HEK293 (cell line): ENCODE measurements at regions not wholly inside any gene's neighbourhood (a gene's known extent, or its start where the extent isn't known, plus 50 kb on each side); places are given as distances from the start of the nearest gene placed in this dataset.

ENCODE experiments used
- HOXC10 ChIP-seq: sonication (generic); formaldehyde crosslinking; IDR thresholded peaks from 2 replicates; pipeline ENCODE4 v1.8.1; 2023; ENCODE audit warnings: mild to moderate bottlenecking, missing genetic modification reagents
- ZNF10 ChIP-seq: fragments of 450-650 bp; formaldehyde crosslinking; IDR thresholded peaks from 2 replicates; pipeline ENCODE4 v1.5.1; 2017; ENCODE audit warnings: missing biosample characterization, missing genetic modification characterization
- ZNF121 ChIP-seq: fragments of 450-650 bp; formaldehyde crosslinking; IDR thresholded peaks from 2 replicates; pipeline ENCODE4 v1.5.1; 2016; ENCODE audit warnings: missing biosample characterization, missing genetic modification characterization
- ZNF221 ChIP-seq: fragments of 450-650 bp; formaldehyde crosslinking; IDR thresholded peaks from 2 replicates; pipeline ENCODE4 v1.5.1; 2017; ENCODE audit warnings: missing biosample characterization, missing genetic modification characterization, borderline replicate concordance
- ZNF311 ChIP-seq: fragments of 450-650 bp; formaldehyde crosslinking; IDR thresholded peaks from 2 replicates; pipeline ENCODE4 v1.5.1; 2017; ENCODE audit warnings: missing biosample characterization, missing genetic modification characterization, borderline replicate concordance
- ZNF324 ChIP-seq: fragments of 450-650 bp; formaldehyde crosslinking; IDR thresholded peaks from 2 replicates; pipeline ENCODE4 v1.5.1; 2016; ENCODE audit warnings: missing biosample characterization, missing genetic modification characterization
- ZNF354C ChIP-seq: fragments of 450-650 bp; formaldehyde crosslinking; IDR thresholded peaks from 2 replicates; pipeline ENCODE4 v1.5.1; 2016; ENCODE audit warnings: missing biosample characterization, missing genetic modification characterization, low read depth, borderline replicate concordance
- TF ChIP-seq, protein P1 (sequence below): fragments of 450-650 bp; formaldehyde crosslinking; IDR thresholded peaks from 2 replicates; pipeline ENCODE4 v1.5.1; 2016; ENCODE audit warnings: missing biosample characterization, missing genetic modification characterization
- TF ChIP-seq, protein P2 (sequence below): fragments of 450-650 bp; formaldehyde crosslinking; IDR thresholded peaks from 2 replicates; pipeline ENCODE4 v1.5.1; 2016; ENCODE audit warnings: missing biosample characterization, missing genetic modification characterization

DNA sequence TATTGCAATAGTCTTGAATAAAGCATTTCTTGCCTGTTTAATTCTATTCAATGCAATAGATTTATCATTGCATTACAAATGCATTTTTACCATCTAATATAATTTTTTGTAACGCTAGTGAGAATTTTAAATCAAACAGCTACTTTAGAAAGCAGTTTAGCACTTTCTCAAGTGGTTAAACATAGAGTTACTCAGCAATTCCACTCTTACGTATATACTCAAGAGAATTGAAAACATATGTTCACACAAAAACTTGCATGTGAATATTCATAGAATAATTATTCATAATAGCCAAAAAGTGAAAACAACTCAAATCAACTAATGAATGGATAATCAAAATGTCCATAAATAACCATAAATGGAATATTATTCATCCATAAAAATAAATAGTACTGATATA, 244.7 kb downstream of the TMEM167A start:
- TF ChIP-seq ZNF121 (tag by site-specific recombination): no peak
- TF ChIP-seq ZNF221 (tag by site-specific recombination): no peak
- TF ChIP-seq, protein P1, sequence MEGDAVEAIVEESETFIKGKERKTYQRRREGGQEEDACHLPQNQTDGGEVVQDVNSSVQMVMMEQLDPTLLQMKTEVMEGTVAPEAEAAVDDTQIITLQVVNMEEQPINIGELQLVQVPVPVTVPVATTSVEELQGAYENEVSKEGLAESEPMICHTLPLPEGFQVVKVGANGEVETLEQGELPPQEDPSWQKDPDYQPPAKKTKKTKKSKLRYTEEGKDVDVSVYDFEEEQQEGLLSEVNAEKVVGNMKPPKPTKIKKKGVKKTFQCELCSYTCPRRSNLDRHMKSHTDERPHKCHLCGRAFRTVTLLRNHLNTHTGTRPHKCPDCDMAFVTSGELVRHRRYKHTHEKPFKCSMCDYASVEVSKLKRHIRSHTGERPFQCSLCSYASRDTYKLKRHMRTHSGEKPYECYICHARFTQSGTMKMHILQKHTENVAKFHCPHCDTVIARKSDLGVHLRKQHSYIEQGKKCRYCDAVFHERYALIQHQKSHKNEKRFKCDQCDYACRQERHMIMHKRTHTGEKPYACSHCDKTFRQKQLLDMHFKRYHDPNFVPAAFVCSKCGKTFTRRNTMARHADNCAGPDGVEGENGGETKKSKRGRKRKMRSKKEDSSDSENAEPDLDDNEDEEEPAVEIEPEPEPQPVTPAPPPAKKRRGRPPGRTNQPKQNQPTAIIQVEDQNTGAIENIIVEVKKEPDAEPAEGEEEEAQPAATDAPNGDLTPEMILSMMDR (tag by site-specific recombination): no peak
- TF ChIP-seq, protein P2, sequence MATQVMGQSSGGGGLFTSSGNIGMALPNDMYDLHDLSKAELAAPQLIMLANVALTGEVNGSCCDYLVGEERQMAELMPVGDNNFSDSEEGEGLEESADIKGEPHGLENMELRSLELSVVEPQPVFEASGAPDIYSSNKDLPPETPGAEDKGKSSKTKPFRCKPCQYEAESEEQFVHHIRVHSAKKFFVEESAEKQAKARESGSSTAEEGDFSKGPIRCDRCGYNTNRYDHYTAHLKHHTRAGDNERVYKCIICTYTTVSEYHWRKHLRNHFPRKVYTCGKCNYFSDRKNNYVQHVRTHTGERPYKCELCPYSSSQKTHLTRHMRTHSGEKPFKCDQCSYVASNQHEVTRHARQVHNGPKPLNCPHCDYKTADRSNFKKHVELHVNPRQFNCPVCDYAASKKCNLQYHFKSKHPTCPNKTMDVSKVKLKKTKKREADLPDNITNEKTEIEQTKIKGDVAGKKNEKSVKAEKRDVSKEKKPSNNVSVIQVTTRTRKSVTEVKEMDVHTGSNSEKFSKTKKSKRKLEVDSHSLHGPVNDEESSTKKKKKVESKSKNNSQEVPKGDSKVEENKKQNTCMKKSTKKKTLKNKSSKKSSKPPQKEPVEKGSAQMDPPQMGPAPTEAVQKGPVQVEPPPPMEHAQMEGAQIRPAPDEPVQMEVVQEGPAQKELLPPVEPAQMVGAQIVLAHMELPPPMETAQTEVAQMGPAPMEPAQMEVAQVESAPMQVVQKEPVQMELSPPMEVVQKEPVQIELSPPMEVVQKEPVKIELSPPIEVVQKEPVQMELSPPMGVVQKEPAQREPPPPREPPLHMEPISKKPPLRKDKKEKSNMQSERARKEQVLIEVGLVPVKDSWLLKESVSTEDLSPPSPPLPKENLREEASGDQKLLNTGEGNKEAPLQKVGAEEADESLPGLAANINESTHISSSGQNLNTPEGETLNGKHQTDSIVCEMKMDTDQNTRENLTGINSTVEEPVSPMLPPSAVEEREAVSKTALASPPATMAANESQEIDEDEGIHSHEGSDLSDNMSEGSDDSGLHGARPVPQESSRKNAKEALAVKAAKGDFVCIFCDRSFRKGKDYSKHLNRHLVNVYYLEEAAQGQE (tag by site-specific recombination): no peak
- TF ChIP-seq ZNF354C (tag by site-specific recombination): no peak
- TF ChIP-seq ZNF324 (tag by site-specific recombination): no peak
- no peak for TF ChIP-seq ZNF311 (tag by site-specific recombination)
- no peak for TF ChIP-seq ZNF10 (tag by site-specific recombination)
- TF ChIP-seq HOXC10 (CRISPR knock-in tag): no peak
